ENCODE measurements at regions not wholly inside any gene's neighbourhood (a gene's known extent, or its start where the extent isn't known, plus 50 kb on each side); places are given as distances from the start of the nearest gene placed in this dataset.

- TF ChIP-seq POLR2AphosphoS5 (IDR thresholded peaks at IDR 0.05): no peak
- TF ChIP-seq, protein P1, sequence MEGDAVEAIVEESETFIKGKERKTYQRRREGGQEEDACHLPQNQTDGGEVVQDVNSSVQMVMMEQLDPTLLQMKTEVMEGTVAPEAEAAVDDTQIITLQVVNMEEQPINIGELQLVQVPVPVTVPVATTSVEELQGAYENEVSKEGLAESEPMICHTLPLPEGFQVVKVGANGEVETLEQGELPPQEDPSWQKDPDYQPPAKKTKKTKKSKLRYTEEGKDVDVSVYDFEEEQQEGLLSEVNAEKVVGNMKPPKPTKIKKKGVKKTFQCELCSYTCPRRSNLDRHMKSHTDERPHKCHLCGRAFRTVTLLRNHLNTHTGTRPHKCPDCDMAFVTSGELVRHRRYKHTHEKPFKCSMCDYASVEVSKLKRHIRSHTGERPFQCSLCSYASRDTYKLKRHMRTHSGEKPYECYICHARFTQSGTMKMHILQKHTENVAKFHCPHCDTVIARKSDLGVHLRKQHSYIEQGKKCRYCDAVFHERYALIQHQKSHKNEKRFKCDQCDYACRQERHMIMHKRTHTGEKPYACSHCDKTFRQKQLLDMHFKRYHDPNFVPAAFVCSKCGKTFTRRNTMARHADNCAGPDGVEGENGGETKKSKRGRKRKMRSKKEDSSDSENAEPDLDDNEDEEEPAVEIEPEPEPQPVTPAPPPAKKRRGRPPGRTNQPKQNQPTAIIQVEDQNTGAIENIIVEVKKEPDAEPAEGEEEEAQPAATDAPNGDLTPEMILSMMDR (IDR thresholded peaks at IDR 0.05; ENCODE audit: poor library complexity, severe bottlenecking): no peak
These were observed 698.6 kb downstream of the SH3BGRL start for GRCh38 chrX:81900522-81900921.
